Spleen (tissue), 7 donors: ENCODE measurements at regions not wholly inside any gene's neighbourhood (a gene's known extent, or its start where the extent isn't known, plus 50 kb on each side); places are given as distances from the start of the nearest gene placed in this dataset.
"Not testable (repeated sequence)": the region's sequence is repeated elsewhere in the genome, so short reads cannot be mapped to it uniquely, and the experiment has no call there.

Experiments used
- POLR2AphosphoS5 ChIP-seq, 3 donors: sonication (generic); formaldehyde crosslinking; IDR thresholded peaks; one replicate each; pipeline ENCODE4 v1.5.1; 2017; ENCODE audit warnings: antibody characterized with exemption in 3 of 3
- TF ChIP-seq, protein P1 (sequence below), 11 experiments: fragments of 200-600 bp in 7 of 11; fragments of 450-650 bp in 4 of 11; sonication (generic) in 4 of 11; IDR thresholded peaks in 8 of 11; conservative IDR thresholded peaks in 3 of 11; 1 replicate in 7 of 11; 2 replicates in 4 of 11; pipeline versions ENCODE4 v1.4.0 to v1.8.0; 2016 to 2021; ENCODE audit warnings: antibody characterized with exemption in 11 of 11, inconsistent platforms in 4 of 11, mild to moderate bottlenecking in 1 of 11
- donor health status: DM: no; HTN: no; CAD: no; lungs with moderate emphysema.
- donor health status: DM: no; HTN: no; CAD: no.
- donor health status: DM: no; HTN: no; CAD: no.

DNA sequence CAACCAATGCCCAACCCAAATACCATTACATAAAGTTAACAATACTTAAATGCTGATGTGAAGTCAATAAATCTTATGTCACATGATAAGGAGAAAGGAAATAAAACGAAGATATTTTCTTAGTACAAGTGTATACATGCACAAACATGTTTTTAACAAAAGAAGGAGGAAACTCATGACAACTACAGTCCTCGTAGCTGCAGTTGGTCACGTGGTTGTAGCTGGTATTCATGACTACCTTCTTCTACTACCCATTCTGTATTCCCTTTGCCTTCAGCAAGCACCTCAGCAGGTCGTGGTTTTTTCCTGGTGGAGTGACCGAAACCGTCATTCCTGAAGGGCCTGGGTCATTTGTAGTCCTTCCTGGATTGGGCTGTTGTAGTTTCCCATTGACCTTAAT, 411.1 kb downstream of the RWDD3 start:
- TF ChIP-seq, protein P1, sequence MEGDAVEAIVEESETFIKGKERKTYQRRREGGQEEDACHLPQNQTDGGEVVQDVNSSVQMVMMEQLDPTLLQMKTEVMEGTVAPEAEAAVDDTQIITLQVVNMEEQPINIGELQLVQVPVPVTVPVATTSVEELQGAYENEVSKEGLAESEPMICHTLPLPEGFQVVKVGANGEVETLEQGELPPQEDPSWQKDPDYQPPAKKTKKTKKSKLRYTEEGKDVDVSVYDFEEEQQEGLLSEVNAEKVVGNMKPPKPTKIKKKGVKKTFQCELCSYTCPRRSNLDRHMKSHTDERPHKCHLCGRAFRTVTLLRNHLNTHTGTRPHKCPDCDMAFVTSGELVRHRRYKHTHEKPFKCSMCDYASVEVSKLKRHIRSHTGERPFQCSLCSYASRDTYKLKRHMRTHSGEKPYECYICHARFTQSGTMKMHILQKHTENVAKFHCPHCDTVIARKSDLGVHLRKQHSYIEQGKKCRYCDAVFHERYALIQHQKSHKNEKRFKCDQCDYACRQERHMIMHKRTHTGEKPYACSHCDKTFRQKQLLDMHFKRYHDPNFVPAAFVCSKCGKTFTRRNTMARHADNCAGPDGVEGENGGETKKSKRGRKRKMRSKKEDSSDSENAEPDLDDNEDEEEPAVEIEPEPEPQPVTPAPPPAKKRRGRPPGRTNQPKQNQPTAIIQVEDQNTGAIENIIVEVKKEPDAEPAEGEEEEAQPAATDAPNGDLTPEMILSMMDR (IDR thresholded peaks at IDR 0.05 in 8 of 11, conservative IDR thresholded peaks at IDR 0.05 in 3 of 11), result not testable (repeated sequence)
- not testable (repeated sequence) for TF ChIP-seq POLR2AphosphoS5 (IDR thresholded peaks at IDR 0.05)
